HG03342 (cell line): ENCODE measurements at regions not wholly inside any gene's neighbourhood (a gene's known extent, or its start where the extent isn't known, plus 50 kb on each side); places are given as distances from the start of the nearest gene placed in this dataset.
A peak's percentile ranks its signal among the peaks of the same experiment; 100 is the strongest.

Experiments used
- ATAC-seq: cut with Tn5 transposase; IDR thresholded peaks from one replicate; pipeline ENCODE4 v1.9.1; 2021; ENCODE audit warnings: mild to moderate bottlenecking, moderate library complexity; ENCODE audit not compliant: unreplicated experiment

DNA sequence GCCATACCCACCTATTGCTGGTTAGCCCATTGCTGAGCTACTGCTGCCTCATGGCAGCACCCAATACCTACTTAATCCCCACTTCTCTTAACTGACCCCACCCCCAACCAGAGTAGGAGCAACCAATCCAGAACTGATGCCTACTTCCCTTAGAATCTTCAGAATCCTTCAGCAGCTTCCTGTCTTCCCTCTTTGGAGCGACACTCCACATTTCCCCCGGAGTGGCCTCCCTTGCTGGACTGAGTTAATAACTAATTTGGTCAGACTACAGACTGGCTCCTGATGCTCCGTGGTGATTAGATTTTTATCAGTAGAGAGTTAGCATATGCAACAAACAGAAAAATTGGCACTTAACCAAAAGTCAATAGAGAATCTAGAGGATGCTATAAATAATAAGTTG is 51.2 kb upstream of the UBR2 start:
- ATAC-seq, result no peak

DNA sequence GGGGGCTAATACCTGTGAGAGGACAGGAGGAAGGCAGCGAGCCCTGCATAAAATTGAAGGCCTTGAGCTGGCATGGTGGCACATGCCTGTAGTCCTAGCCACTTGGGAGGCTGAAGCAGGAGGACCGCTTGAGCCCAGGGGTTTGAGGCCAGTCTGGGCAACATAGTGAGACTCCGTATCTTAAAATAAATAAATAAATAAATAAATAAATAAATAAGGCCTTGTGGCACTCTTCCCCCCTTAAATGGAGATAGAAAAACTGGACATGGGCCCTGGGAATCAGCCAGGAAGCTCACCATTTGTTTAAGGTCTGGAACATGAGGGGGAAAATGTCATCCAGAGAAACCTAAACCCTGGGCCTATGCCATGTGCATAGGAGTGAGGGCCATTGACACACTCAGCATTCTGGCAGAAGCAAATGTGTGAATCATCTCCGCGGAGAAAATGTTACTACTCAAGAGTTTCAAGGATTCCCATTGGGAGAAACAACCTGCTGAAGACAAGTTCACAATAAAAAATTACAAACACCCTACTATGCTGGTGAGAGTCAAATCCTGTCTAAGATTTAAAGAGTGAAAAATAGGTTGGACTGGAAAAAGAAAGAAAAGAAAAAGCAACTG is 51.9 kb upstream of the UBR2 start:
- no peak for ATAC-seq

DNA sequence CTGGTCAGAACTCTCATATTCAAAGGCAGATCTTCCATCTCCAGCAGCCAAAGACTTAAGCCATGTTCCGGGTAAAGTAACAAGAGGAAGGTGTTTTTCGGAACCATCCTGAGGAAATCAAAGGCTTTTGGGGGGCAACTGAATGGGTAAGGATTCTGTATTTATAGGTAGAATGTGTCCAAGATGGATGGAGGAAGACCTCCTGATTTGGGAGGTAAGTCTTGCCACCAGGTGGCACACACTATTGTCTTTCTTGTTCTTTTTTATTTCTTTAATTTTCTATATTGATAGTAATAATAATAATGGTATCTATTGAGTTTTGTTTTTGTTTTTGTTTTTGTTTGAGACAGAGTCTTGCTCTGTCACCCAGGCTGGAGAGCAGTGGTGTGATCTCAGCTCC is 53.0 kb upstream of the UBR2 start:
- no peak for ATAC-seq

DNA sequence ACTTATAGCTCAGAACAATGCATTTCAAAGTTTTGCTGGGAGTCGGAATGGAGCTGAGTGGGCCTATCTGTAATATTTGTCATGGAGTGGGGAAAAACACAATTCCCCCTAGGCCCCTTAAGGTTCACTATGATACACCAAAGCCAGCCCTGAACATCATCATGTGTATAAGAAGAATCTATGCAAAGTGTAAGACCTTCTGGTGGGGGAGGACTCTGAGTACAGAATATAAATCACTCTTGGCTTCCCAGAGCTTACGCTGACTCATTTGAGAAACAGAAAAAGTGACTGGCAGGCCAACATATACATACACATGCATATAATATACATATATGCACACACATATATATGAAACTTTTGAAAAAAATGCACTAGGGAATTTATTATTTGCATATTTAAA is 54.1 kb upstream of the UBR2 start:
- ATAC-seq, result peak; percentile 32

DNA sequence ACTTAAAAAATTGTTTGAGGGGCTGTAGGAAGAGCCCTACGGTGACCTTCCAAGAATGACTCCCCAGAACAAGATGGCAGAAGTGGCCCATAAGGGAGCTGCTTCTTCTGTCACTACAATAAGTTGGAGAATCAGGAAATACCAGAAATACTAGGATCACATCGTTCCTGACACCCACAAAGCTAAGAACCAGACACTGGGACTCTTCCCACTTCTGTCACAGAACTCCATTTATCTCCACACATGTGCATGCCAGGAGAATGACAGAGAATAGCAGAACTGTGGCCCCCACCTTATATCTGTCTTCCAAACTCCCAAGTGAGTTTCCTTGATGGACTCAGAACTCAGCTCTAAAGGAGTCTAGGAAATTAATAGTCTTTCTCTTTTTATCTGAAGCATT is 54.6 kb upstream of the UBR2 start:
- ATAC-seq, result no peak

DNA sequence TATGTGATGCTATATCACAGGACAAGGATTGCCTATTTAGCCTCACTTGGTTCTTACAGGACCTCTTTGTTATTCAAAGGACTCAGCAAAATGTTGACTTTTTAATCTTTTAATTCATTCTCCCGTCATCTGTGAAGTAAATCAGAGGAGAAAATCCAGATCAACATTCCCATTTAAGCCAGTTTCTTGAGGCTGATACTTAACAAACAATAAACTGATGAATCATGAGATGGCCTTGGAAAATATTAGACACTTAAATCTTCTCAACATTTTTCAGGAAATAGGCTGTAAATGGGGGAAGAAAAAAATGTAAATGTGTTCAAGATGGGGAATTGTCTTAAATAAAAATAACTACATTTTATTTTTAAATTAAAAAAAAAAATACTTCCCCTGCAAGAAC is 55.9 kb upstream of the UBR2 start:
- no peak for ATAC-seq

DNA sequence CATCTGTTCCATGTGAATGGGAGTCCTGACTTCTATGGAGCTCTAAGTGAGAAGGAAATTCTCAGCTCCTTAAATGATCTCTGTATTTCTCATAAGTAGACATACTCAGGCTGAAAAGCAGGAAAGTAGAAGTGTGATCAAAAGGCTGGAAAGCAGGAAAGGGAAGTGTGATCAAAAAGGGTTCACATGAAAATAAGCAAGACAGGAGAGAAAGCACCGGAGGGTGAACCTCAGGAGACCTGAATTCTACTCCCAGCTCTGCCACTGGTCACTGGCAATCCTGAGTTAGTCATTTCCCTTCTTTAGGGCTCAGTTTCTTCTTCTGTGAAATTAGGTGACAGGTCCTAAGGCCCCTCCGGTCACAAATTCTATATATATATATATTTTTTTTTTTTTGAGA is 55.5 kb upstream of the TRERF1 start:
- no peak for ATAC-seq

DNA sequence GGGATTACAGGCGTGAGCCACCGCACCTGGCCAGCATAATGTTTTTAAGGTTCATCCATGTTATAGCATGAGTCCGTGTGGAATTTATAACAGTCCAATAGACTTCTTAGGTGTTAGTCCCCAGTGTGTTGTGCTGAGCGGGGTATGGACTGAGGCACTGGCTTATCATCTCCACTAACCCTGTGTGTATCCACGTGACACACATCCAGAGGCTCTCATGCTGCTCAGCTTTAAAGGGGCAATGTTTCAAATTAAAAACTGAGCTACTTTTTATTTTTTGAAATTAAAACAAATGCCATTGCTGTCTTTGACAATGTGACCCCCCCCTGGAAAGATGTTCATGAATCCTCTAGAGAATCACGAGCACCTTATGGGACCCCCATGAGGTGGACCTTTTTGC is 54.3 kb upstream of the TRERF1 start:
- ATAC-seq, result no peak

DNA sequence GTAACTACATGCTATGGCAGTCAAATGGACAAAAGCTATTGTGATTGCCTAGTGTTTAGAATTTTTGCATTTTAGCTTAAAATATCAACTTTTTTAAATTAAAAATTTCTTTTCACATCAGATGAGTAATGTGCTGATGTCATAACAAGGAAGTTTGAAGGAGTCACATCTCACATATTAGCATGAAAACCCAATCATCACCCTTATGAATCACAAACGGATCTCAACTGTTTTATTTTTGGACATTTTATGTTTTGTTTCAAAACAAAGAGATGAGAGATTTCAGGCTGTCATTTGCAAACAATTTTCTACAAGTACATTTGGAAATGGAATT is 53.6 kb upstream of the TRERF1 start:
- ATAC-seq, result no peak

DNA sequence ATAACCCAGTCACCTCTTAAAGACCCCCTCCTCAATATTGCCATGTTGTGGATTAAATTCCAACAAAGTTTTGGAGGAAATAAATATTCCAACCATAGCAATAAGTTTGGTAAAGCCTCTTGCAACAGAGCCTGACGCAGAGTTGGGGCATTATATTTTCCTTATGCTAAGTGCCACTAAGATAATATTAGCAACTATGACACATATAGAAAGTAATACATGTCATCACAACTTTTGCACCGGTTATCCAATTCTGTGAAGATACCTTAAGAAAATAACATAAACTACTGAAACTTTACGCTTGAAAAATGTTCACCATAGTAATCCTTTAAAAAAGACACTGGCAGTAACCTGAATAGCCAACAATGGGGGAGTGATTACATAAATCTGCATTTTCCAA is 52.2 kb upstream of the TRERF1 start:
- no peak for ATAC-seq

DNA sequence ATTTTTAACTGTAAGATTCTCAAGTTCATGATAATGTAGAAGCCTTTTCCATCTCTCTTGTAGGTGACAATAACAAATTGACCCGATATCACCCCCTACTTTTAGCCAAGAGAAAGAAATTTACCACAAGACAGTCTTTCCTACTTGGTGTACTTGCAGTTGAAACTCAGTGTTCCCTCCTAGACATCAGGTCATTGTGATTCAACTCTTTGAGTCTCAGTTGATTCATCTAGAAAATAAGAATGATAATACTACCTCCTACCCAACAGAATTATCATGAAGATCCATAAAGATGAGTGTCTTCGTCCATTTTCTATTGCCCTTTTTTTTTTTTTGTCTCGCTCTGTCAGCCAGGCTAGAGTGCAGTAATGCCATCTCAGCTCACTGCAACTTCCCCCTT is 51.3 kb upstream of the TRERF1 start:
- ATAC-seq, result no peak

DNA sequence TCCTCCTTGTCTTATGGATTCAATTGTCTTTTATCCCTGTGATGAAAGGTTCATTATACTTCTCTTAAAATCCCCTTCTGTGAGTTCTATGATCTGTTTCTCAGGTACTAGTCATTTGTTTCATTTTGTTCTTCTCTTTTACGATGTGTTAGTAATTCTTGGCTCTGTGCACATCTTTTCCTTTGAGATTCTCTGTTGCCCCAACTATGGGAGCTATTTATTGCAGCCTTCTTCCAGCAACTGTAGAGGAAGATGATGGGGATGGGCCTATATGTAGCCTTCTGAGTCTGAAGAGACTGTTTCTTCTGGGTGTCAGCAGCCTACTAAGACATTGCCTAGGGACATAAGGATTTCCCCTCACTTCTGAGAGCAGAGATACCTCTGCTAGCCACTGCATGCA is 50.4 kb upstream of the TRERF1 start:
- no peak for ATAC-seq
